ENCODE measurements at regions not wholly inside any gene's neighbourhood (a gene's known extent, or its start where the extent isn't known, plus 50 kb on each side); places are given as distances from the start of the nearest gene placed in this dataset.

- TF ChIP-seq, protein P1, sequence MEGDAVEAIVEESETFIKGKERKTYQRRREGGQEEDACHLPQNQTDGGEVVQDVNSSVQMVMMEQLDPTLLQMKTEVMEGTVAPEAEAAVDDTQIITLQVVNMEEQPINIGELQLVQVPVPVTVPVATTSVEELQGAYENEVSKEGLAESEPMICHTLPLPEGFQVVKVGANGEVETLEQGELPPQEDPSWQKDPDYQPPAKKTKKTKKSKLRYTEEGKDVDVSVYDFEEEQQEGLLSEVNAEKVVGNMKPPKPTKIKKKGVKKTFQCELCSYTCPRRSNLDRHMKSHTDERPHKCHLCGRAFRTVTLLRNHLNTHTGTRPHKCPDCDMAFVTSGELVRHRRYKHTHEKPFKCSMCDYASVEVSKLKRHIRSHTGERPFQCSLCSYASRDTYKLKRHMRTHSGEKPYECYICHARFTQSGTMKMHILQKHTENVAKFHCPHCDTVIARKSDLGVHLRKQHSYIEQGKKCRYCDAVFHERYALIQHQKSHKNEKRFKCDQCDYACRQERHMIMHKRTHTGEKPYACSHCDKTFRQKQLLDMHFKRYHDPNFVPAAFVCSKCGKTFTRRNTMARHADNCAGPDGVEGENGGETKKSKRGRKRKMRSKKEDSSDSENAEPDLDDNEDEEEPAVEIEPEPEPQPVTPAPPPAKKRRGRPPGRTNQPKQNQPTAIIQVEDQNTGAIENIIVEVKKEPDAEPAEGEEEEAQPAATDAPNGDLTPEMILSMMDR (conservative IDR thresholded peaks at IDR 0.05; ENCODE audit: low read depth in 2 of 2), result no peak
- no peak for TF ChIP-seq CREB1 (CRISPR knock-in tag; IDR thresholded peaks at IDR 0.05; ENCODE audit: low read depth)
Observed at GRCh38 chr13:65836066-65836465, 1394.1 kb downstream of the PCDH9 start (continued).

GRCh38 chr13:65834897-65835296, 1395.2 kb downstream of the PCDH9 start:
- H3K79me2 ChIP-seq (replicated peaks; ENCODE audit: insufficient read depth), result no peaks in the 10 kb centered on the region
- no peaks in the 10 kb centered on the region for H3K4me1 Mint-ChIP-seq
- H3K27ac Mint-ChIP-seq, result no peak overlapping the region
- no peaks in the 10 kb centered on the region for H3K27me3 ChIP-seq (ENCODE audit: insufficient read depth)
- H4K20me1 ChIP-seq (replicated peaks; ENCODE audit: insufficient read depth), result no peaks in the 10 kb centered on the region
- H3K4me3 ChIP-seq, result no peak overlapping the region
- peaks cover 4% of the 10 kb centered on the region for H3K27me3 Mint-ChIP-seq (ENCODE audit: insufficient read depth, low read depth, poor library complexity)
- ATAC-seq, result no peak
- no peak overlapping the region for H3K4me3 Mint-ChIP-seq
- no peaks in the 10 kb centered on the region for H3K4me1 ChIP-seq (ENCODE audit: insufficient read depth)
- no peak overlapping the region for H3K4me2 ChIP-seq
- H3K27ac ChIP-seq (ENCODE audit: low read depth), result no peak overlapping the region
- H3K9me3 Mint-ChIP-seq, result no peaks in the 10 kb centered on the region; the same call in 2 of the 3 replicates
- no peak for DNase-seq (ENCODE audit: low spot score)
- no peak overlapping the region for H2AFZ ChIP-seq
- no peaks in the 10 kb centered on the region for H3K36me3 ChIP-seq (ENCODE audit: insufficient read depth)
- H3K9me2 ChIP-seq (ENCODE audit: insufficient read depth), result no peaks in the 10 kb centered on the region
- TF ChIP-seq NANOG (IDR thresholded peaks at IDR 0.05; ENCODE audit: borderline replicate concordance) (no peak), CREB1 (CRISPR knock-in tag; IDR thresholded peaks at IDR 0.05; ENCODE audit: low read depth) (no peak), REST (IDR thresholded peaks at IDR 0.05; ENCODE audit: unreplicated experiment) (no peak), EZH2 (IDR thresholded peaks at IDR 0.05; ENCODE audit: low read depth, unreplicated experiment) (no peak)
- H3K36me3 Mint-ChIP-seq (ENCODE audit: low read depth), result no peaks in the 10 kb centered on the region
- no peaks in the 10 kb centered on the region for H3F3A ChIP-seq (replicated peaks; ENCODE audit: low read depth)

GRCh38 chr13:65830411-65831205, 1399.5 kb downstream of the PCDH9 start:
- peaks cover 4% of the 10 kb centered on the region for H3K27me3 Mint-ChIP-seq (ENCODE audit: insufficient read depth, low read depth, poor library complexity)
- no peaks in the 10 kb centered on the region; the same call in 2 of the 3 replicates for H3K9me3 Mint-ChIP-seq
- Histone ChIP-seq H3K4me3 (no peak overlapping the region), H4K20me1 (replicated peaks; ENCODE audit: insufficient read depth) (no peaks in the 10 kb centered on the region), H3K4me1 (ENCODE audit: insufficient read depth) (no peaks in the 10 kb centered on the region), H3F3A (replicated peaks; ENCODE audit: low read depth) (no peaks in the 10 kb centered on the region), H3K36me3 (ENCODE audit: insufficient read depth) (no peaks in the 10 kb centered on the region), H3K27ac (ENCODE audit: low read depth) (no peak overlapping the region), H3K27me3 (ENCODE audit: insufficient read depth) (no peaks in the 10 kb centered on the region), H2AFZ (no peak overlapping the region), H3K9me2 (ENCODE audit: insufficient read depth) (no peaks in the 10 kb centered on the region), H3K79me2 (replicated peaks; ENCODE audit: insufficient read depth) (no peaks in the 10 kb centered on the region), H3K4me2 (no peak overlapping the region)
- DNase-seq (ENCODE audit: low spot score) (no peak), ATAC-seq (no peak)
- no peaks in the 10 kb centered on the region for H3K4me1 Mint-ChIP-seq
- no peaks in the 10 kb centered on the region for H3K36me3 Mint-ChIP-seq (ENCODE audit: low read depth)
- no peak overlapping the region for H3K4me3 Mint-ChIP-seq
- no peak overlapping the region for H3K27ac Mint-ChIP-seq
- TF ChIP-seq NANOG (IDR thresholded peaks at IDR 0.05; ENCODE audit: borderline replicate concordance) (no peak), ZNF331 (CRISPR knock-in tag; IDR thresholded peaks at IDR 0.05; ENCODE audit: low read depth) (no peak)
- TF ChIP-seq, protein P1 (conservative IDR thresholded peaks at IDR 0.05; ENCODE audit: low read depth in 2 of 2), result no peak

All from GM23338 (cell line).